GM21515 (cell line): ENCODE measurements at regions not wholly inside any gene's neighbourhood (a gene's known extent, or its start where the extent isn't known, plus 50 kb on each side); places are given as distances from the start of the nearest gene placed in this dataset.
"Not testable (repeated sequence)": the region's sequence is repeated elsewhere in the genome, so short reads cannot be mapped to it uniquely, and the experiment has no call there.

ENCODE experiments used
- ATAC-seq: cut with Tn5 transposase; IDR thresholded peaks from one replicate; pipeline ENCODE4 v1.9.1; 2021; ENCODE audit not compliant: unreplicated experiment

DNA sequence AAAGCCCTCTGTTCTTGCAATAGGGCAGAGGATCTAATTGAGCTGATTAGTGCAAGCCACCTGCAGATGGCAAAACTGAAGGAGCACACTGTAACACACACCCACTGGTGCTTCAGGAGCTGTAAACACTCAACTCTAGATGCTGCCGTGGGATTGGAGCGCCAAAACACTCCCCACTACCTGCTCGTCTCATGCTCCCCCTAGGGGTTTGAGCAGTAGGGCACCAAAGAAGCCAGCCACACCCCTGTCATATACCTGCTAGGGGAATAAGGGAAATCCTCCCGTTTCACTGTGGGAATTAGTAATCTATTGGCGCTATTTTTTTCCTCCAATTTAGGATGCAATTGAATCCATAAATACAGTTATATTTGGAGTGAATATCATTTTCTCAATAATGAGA lies 360.2 kb downstream of the GLUD2 start:
- no peak for ATAC-seq

DNA sequence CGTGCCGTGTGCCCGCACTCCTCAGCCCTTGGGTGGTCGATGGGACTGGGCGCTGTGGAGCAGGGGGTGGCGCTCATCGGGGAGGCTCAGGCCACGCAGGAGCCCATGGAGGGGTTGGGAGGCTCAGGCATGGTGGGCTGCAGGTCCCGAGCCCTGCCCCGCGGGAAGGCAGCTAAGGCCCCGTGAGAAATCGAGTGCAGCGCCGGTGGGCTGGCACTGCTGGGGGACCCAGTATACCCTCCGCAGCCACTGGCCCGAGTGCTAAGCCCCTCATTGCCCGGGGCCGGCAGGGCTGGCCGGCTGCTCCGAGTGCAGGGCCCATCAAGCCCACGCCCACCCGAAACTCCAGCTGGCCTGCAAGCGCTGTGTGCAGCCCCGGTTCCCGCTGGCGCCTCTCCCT lies 384.1 kb downstream of the GLUD2 start:
- not testable (repeated sequence) for ATAC-seq

DNA sequence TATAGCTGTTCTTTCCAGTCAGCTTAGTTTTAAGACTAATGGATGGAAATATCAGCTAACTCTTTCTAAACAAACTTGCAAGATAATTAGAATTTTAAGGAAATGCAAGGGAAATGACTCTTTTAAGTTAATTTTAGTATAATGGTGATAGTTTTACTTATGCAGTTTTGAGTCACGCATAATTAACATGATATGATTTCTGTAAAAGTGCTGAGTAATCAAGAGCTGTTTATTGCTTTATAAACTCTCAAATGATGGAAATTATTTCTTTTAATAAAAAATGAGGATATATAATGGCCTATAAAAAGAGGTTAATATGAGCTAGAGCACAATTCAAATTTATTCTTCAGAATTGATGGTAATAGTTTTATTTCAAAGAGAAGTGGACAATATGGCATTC lies 385.9 kb downstream of the GLUD2 start:
- ATAC-seq, result no peak

DNA sequence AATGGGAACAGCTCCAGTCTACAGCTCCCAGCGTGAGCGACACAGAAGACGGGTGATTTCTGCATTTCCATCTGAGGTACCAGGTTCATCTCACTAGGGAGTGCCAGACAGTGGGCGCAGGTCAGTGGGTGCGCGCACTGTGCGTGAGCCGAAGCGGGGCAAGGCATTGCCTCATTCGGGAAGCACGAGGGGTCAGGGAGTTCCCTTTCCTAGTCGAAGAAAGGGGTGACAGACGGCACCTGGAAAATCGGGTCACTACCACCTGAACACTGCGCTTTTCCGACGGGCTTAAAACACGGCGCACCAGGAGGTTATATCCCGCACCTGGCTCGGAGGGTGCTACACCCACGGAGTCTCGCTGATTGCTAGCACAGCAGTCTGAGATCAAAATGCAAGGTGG lies 390.3 kb downstream of the GLUD2 start:
- not testable (repeated sequence) for ATAC-seq

DNA sequence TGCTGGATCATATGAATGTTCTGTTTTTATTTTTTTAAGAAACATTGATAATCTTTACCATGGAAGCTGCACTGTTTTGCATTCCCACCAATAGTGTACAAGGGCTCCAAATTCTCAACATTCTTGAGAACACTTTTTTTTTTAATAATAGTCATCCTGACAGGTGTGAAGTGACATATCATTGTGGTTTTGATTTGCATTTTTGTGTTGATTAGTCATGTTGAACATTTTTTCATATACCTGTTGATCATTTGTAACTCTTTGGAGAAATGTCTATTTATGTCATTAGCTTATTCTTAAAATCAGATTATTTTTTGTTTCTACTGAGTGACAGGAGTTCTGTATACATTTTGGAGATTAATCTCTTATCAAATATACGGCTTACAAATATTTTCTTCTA lies 408.5 kb downstream of the GLUD2 start:
- ATAC-seq, result peak; percentile 61

DNA sequence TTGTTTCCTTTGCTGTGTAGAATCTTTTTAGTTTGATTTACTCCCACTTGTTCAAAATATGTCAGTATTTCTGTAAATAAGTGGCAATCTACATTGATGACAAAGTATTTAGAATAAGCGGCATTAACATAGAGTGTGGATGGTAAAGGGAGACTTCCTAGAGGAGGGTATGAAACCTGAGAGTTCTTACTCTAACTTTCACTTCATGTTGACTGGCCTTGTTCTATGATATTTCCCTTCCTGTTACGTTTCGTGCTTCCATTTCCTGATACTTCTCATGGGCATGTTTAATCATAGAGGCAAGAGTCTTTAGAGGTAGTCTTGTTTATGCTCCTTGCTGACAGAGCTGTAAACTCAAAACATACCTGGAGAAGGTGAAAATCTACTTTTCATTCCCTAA lies 408.9 kb downstream of the GLUD2 start:
- ATAC-seq, result peak; percentile 96

DNA sequence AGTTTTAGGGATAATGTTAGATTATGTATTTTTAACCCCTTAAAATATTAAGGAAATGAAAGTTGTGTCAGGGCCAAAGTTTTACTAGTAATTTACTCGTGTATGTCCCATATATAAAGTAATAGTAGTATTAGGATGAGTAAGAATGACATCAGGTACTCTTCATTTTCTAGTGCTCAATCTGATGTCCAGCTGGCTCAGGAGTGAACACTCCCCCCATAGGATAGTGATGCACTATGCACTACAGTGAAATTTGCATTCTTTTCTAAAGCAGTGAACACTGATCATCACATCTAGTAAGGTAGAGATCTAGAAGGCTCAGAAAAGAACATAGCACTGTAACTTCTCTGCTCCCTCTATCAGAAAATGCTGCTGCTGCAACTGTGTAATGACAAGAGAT lies 409.7 kb downstream of the GLUD2 start:
- no peak for ATAC-seq

DNA sequence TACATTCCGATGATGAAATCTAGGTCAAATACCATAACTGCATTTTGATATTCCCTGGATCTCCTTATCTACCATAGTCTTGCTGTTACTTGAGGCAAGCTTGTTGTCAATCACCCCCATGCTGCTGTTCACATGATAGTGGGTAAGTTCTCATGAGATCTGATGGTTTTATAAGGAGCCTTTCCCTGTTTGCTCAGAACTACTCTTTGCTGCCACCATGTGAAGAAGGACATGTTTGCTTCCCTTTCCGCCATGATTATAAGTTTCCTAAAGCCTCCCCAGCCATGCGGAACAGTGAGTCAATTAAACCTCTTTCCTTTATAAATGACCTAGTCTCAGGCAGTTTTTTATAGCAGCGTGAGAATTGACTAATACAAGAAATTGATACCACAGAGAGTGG lies 432.0 kb downstream of the GLUD2 start:
- no peak for ATAC-seq

DNA sequence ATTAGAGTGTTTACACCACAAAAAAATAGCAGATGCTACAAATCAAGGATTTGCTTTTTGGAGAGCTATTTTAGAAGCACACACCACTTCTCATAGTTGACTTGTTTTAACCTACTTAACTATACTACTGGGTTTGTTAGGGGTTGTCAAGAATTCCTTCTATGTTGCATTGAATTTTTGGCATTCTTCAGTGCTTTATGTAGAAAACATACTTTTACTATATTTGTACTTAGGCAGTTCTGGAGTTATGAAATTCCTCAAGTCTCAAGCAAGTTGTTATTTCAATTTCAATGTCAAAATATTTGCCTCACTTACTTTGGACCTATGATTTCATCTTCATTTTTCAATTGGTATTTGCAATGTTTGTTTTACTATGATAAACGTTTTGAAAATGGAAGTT lies 449.6 kb downstream of the GLUD2 start:
- no peak for ATAC-seq

DNA sequence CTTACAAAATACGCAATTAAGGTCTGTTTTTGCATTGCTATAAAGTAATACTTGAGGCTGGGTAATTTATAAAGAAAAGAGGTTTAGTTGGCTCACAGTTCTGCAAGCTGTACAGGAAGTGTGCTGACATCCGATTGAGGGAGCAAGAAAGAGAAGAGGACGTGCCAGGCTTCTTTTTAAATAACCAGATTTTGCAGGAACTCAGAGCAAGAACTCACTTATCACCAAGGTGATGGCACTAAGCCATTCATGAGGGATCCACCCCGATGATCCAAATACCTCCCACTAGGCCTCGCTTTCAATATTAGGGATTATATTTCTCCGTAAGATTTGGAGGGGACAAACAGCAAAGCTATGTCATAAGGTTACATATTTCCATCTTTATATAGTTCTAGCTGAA lies 456.7 kb downstream of the GLUD2 start:
- no peak for ATAC-seq

DNA sequence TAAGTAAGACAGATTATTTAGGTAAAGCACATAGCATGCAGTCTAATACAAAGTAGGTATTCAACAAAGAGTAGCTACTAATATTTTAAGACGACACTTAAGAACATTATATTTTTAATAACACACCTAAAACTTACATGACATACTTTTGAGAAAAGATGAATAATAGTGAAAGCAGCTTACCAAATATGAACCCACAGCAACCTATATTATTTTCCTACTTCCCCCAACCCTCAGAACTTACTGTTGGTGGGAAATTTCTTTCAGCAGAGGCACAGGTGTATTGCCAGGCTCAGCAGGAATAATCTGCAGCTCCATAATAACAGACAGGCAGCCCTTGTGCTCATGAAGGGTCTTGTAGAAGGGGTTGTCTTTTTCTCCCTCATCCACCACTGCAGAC lies 498.9 kb downstream of the GLUD2 start:
- ATAC-seq, result no peak

DNA sequence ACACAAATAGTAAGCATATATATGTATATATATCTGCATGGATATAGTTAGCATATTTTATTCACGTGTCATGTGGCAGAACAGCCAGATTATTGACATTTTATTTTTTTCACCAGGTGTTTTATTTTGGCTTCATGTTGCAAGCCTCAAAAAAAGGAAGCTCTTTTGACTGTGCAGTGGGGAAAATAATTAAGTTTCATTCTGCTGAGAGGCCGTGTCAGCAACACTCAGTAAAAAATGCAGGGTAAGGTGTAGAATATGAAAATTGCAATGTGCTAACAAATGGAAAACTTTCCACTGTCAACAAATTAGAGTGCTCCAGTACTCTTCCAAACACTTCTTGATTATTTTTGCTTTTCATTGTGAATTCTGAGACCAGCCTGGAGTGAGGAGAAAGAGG lies 511.5 kb downstream of the GLUD2 start:
- ATAC-seq, result no peak

DNA sequence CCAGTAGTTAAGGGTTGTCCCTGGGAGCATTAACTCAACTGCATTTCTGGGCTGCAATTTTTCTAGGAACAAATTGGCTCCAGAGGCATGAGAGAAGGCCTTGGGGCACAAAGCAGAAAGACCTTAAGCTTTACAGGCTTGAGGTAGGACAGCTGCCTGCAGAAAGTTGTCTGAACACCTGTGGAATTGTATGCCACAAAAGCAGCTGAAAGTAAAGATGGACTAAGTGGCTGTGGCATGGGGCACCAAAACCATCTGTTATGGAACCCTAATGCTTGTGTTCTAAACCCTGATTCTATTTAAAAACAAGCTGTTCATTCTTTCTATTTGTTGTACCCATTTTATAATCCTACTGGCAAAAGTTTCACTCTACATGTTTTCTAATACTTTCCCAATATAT lies 515.2 kb downstream of the GLUD2 start:
- ATAC-seq, result no peak

DNA sequence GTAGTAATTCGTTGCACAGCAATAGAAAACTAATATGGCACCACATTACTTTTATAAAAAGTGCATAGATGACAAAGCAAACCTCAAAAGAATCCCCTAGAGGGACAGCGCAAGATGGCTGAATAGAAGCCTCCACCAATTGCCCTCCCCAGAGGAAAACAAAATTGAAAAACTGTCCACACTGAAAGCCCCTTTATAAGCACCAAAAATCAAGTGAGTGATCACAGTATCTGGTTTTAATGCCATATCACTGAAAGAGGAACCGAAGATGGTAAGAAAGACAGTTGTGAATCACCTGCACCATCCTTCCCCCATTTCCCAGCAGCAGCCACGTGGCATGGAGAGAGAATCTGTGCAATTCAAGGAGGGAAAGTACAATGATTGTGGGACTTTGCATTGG lies 522.2 kb downstream of the GLUD2 start:
- ATAC-seq, result peak; percentile 62

DNA sequence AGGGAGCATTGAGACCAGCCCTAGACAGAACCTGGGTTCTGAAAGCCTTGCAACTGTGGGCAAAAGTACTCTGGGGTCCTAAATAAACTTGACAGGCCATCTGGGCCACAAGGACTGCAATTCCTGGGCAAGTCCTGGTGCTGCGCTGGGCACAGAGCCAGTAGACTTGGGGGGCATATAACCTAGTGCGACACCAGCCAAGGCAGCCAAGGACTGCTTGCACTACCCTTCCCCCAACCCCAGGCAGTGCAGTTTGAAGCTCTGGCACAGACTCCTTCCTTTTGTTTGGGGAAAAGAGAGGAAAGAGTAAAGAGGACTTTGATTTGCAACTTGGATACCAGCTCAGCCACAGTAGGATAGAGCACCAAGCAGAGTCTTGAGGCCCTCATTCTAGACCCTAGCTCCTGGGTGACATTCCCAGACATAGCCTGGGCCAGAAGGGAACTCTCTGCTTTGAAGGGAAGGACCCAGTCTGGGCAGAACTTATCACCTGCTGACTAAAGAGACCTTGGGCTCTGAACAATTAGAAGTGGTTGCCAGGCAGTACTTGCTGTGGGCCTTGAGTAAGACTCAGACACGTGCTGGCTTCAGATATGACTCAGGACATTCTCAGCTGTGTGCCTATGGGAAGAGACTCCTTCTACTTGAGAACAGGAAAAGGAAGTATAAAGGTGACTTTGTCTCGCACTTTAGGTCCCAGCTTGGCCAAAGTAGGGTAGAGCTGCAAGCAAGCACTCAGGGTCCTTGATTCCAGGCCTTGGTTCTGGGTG lies 522.8 kb downstream of the GLUD2 start:
- no peak for ATAC-seq

DNA sequence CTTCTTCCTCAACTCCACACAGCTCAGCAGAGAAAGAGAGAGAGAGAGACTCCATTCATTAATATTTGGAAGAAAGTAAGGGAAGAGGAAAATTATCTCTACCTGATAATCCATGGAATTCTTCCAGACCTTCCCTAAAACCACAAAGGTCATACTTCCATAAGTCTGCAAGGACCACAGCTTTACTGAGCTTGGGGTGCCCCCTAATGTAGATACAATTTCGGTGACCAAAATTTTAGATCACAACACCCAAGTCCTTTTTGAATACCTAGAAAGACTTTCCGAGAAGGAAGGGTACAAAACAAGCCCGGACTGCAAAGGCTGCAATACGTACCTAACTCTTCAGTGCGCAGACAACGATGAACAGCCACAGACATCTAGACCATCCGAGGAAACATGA lies 523.9 kb downstream of the GLUD2 start:
- no peak for ATAC-seq

DNA sequence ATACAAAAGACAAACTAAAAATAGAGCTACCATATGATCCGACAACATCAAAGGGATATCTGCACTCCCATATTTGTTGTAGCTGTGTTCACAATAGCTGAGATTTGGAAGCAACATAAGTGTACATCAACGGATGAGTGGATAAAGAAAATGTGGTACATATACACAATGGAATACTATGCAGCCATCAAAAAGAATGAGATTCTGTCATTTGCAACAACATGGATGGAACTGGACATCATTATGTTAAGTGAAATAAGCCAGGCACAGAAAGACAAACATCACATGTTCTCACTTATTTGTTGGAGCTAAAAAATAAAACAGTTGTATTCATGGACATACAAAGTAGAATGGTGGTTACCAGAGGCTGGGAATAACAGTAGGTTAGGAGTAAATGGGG lies 527.0 kb downstream of the GLUD2 start:
- ATAC-seq, result not testable (repeated sequence)

DNA sequence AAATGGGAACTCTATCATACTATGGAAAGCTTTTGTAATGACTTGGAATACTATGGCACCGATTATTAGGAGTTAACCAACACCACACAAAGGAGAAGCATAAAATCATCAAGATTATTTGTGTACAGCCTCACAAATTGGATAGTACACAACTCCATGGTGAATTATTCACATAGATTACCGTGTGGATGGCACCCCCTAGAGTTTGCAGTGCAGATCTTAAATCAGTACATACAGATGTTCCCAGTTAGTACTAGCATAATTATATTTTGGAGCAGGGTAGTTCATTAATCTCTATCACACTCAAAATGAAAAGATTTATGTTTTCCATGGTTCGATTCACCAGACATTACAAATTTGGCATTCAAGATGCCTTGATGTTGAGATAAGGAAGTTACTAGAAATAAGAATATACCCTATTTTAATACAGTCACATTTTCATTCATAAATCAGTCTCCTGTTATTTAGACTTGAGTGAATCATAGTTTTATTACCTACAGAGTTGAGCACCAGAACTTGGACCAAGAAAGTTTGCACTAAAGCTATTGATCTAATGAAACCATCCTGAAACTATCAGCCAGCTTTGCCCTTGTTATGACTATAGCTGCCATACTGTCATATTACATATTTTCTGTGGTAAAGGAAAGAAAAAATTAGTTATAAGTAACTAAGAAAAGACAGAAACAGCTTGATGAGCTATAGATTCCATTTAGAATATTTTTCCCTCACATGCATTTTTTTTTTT lies 531.8 kb downstream of the GLUD2 start:
- ATAC-seq, result peak; percentile 54

DNA sequence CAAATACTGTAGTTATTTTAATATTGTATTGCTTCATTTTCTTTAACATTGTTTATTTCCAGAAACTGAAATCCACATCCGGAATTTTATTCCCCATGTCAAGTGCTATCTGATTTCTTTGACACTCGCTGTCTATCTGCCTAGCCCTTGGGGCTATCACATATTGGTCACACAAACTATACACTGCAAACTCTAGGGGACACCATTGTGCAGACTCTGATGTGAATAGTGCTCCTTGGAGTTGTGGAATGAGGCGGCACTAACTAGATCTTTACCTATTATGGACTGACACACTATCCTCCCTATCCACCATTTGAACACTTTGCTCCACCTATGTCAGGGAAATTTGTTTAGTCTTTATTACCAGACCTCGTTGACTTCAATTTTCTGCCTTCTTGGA lies 534.5 kb downstream of the GLUD2 start:
- no peak for ATAC-seq

DNA sequence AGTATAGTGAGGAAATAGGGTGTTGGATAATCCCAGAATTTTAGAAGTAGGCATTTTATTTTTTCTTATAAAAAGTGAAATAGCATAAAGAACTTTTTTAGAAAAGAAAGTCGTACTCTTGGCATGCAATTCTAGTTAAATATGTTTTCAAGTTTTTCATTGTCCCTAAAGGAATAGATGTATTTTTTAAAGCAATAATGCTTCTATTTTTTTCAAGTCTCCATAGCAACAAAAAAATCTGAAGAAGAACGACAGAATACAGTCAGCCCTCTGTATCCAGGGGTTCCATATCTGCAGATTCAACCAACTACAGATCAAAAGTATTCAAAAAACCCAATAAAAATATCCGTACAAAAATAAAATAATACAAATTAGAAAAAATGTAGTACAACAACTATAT lies 538.2 kb downstream of the GLUD2 start:
- ATAC-seq, result no peak

DNA sequence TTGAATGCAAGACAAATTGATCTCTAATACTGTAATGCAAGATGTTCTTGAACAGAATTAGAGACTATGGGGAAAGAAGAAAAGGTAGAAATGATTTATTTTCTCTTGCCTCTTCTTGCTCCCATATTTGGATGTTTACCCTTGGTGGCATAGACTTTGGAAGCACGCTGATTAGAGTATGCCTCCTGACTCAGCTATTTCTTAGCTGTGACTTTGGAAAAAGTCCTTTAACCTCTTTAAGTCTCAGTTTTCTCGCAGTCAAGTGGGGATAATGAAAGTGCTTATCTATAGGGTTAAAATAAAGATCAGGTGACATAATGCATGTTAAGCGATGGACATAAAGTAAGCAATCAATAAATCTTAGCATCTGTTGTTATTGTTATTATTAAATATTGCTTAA lies 545.5 kb downstream of the GLUD2 start:
- ATAC-seq, result no peak

DNA sequence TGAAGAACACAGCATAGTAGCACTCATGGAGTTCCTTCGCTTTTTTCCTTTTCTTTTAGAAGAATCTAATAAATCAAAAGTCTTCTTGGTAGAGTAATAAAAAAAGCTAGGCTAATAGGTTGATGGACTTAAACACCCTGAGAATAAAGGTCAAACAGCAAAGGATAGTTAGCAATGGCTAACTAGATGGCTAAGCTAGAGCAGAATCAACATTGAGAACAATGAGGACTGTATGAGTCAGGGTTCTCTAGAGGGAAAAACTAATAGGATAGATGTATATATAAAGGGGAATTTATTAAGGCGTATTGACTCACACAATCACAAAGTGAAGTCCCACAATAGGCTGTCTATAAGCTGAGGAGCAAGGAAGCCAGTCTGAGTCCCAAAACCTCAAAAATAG lies 550.9 kb downstream of the GLUD2 start:
- ATAC-seq, result no peak

DNA sequence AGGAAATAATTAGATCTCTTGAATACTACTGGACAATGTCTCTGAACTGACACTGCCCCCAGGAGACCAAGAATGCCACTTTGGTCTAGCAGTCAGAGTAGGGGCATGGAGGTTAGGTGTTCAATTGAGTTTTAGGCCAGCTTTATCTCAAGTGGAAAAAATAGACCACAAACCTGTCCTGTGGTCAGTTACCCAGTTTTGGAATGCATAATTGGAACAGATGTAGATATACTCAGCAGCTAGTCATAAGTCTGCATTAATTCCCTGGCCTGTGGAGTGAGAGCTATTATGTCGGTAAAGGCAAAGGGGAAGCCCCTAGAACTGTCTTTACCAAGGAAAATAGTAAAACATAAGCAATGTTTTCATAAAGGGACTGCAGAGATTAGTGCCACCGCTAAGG lies 587.7 kb downstream of the GLUD2 start:
- ATAC-seq, result no peak
